ENCODE measurements at regions not wholly inside any gene's neighbourhood (a gene's known extent, or its start where the extent isn't known, plus 50 kb on each side); places are given as distances from the start of the nearest gene placed in this dataset.
"Not testable (repeated sequence)": the region's sequence is repeated elsewhere in the genome, so short reads cannot be mapped to it uniquely, and the experiment has no call there.

- TF ChIP-seq ATF2 (IDR thresholded peaks at IDR 0.05; ENCODE audit: low read length) (no peak), TCF12 (IDR thresholded peaks at IDR 0.05; ENCODE audit: low read depth, low read length) (no peak), TAF7 (optimal IDR thresholded peaks at IDR 0.05; ENCODE audit: borderline replicate concordance, low read depth, low read length) (no peak)
These were observed 142.1 kb downstream of the DYRK2 start (continued) for GRCh38 chr12:67790660-67791059.

- H3K9ac ChIP-seq (replicated peaks in 1 of 4; ENCODE audit: extremely low read depth in 1 of 4, low read depth in 3 of 4, low read length in 3 of 4); H3K4ac ChIP-seq (replicated peaks; ENCODE audit: insufficient read length, low read depth, low read length); CTCF ChIA-PET (ENCODE audit: partially characterized antibody); POLR2A ChIA-PET (ENCODE audit: partially characterized antibody); H3K23ac ChIP-seq (ENCODE audit: insufficient read length); H2BK15ac ChIP-seq (ENCODE audit: low read length); H2BK20ac ChIP-seq (ENCODE audit: low read length); H3K27me3 ChIP-seq (replicated peaks in 1 of 4; ENCODE audit: control insufficient read depth in 3 of 4, extremely low read depth in 1 of 4, insufficient read depth in 3 of 4, low read length in 3 of 4); H2AK5ac ChIP-seq (ENCODE audit: low read depth, low read length); H3K4me1 ChIP-seq (replicated peaks in 1 of 4; ENCODE audit: control insufficient read depth in 3 of 4, insufficient read depth in 4 of 4, low read length in 3 of 4); H4K5ac ChIP-seq (ENCODE audit: insufficient read length, low read depth, low read length); H2BK12ac ChIP-seq (ENCODE audit: low read depth, low read length); H3K79me2 ChIP-seq (ENCODE audit: control insufficient read depth in 1 of 2, insufficient read depth in 2 of 2, low read length in 2 of 2); H3K56ac ChIP-seq (replicated peaks; ENCODE audit: insufficient read length, low read depth, low read length); H3K79me1 ChIP-seq (ENCODE audit: low read depth, low read length); DNase-seq (ENCODE audit: low read depth in 1 of 2, low spot score in 2 of 2); H3K36me3 ChIP-seq (ENCODE audit: control insufficient read depth in 2 of 4, insufficient read depth in 4 of 4, low read length in 3 of 4); H4K91ac ChIP-seq (replicated peaks; ENCODE audit: insufficient read length, low read length); H2AFZ ChIP-seq (ENCODE audit: low read length); H4K8ac ChIP-seq (ENCODE audit: extremely low read depth, insufficient read depth, low read length); H3K18ac ChIP-seq (ENCODE audit: extremely low read depth, low read length); H2BK120ac ChIP-seq (replicated peaks; ENCODE audit: low read depth, low read length); H2BK5ac ChIP-seq (ENCODE audit: low read depth, low read length); H4K20me1 ChIP-seq (replicated peaks in 1 of 2; ENCODE audit: control insufficient read depth in 1 of 2, insufficient read depth in 2 of 2, low read length in 2 of 2); H3K23me2 ChIP-seq (ENCODE audit: low read depth, low read length); H3K9me3 ChIP-seq (ENCODE audit: insufficient read depth in 2 of 2, low read depth in 1 of 2, low read length in 1 of 2); H3K4me2 ChIP-seq (ENCODE audit: insufficient read depth in 1 of 2, low read depth in 2 of 2, low read length in 2 of 2); FAIRE-seq; H3K4me3 ChIP-seq (ENCODE audit: extremely low read depth in 1 of 4, insufficient read depth in 2 of 4, low read depth in 3 of 4, low read length in 4 of 4); H3K27ac ChIP-seq (ENCODE audit: low read depth, low read length); H3K14ac ChIP-seq (ENCODE audit: insufficient read length): not testable (repeated sequence)
- WGBS, 2 experiments (ENCODE audit: extremely low coverage in 1 of 2, insufficient coverage in 1 of 2, insufficient read length in 1 of 2, insufficient replicate concordance in 2 of 2, low coverage in 1 of 2, low lambda C conversion rate in 2 of 2, missing lambda C conversion rate in 1 of 2), result 97% methylated on average over 3 of the region's 3 CpGs; no CpG with 5 or more reads in 1 of the 2 experiments
These were observed 142.8 kb downstream of the DYRK2 start for GRCh38 chr12:67791362-67791761.

Data from H1 (cell line).